ENCODE measurements at regions not wholly inside any gene's neighbourhood (a gene's known extent, or its start where the extent isn't known, plus 50 kb on each side); places are given as distances from the start of the nearest gene placed in this dataset.
A peak's percentile ranks its signal among the peaks of the same experiment; 100 is the strongest.

DNA sequence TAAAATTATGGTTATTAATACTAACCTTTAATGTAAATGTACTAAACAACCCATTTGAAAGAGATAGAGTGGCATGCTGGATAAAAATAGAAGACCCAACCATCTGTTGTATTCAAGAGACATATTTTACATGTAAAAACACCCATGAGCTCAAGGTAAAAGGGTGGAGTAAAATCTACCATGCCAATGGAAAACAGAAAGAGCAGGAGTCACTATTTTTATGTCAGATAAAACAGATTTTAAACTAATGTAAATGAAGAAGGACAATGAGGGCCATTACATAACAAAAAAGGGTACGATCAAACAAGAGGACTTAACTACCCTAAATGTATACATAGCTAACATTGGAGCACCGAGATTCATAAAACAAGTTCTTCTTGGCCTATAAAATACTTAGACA, 66.3 kb downstream of the ITM2A start:
- DNase-seq (ENCODE audit: low read depth in 2 of 2, low spot score in 1 of 2), result no peak

DNA sequence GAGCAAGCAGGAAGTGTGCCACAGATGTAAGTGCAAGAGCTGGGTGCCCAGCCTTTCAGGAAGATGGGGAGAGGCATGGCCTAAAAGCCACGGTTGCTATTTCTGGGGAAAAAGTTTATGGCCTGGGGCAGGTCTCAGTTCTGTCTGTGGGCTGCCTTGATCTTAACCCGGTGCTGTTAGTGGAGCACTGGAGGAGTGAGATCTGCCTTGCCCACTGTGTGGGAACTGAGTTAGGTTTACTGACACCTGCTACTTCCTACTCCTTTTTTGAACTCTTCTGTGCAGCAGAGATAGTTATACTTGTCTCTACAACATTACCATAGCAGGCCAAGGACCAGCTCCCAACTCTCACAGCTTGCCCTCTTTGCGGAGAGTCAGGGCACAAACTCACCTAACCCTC, 76.5 kb downstream of the ITM2A start:
- DNase-seq (ENCODE audit: low read depth in 2 of 2, low spot score in 1 of 2), result no peak

DNA sequence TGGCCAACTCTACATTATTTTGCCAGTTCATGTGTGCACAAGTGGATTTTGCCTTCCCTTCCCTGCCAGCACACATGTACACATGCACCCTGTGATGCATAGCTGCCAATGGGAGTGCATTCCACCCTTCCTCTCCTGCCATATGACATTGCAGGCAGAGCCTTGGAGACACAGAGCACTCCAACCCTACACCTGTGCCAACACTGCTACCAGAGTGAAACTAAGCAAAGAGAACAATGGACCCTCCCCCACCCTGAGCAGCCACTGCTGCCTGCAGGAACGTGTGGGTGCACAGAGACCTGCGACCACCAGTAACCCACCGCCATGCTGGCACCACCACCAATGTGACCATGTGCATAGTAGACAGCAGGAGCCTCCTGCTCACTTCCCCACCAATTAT, 78.4 kb downstream of the ITM2A start:
- DNase-seq (ENCODE audit: low read depth in 2 of 2, low spot score in 1 of 2), result no peak

DNA sequence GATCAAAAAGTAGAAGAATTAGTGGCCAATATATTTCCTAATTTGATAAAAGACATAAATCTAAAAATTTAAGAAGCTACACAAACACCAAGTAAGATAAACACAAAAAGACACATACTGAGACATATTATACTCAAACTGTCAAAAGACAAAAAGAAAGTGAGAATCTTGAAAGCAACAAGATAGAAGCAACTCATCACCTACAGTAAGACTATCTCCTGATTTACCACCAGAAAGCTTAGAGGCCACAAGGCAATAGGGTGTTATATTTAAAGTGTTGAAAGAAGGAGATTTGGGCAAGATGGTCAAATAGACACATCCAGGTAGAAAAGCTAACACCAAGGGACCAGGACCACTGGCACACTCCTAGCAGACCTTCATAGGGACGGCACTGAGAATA, 79.4 kb downstream of the ITM2A start:
- DNase-seq (ENCODE audit: low read depth in 2 of 2, low spot score in 1 of 2), result no peak

DNA sequence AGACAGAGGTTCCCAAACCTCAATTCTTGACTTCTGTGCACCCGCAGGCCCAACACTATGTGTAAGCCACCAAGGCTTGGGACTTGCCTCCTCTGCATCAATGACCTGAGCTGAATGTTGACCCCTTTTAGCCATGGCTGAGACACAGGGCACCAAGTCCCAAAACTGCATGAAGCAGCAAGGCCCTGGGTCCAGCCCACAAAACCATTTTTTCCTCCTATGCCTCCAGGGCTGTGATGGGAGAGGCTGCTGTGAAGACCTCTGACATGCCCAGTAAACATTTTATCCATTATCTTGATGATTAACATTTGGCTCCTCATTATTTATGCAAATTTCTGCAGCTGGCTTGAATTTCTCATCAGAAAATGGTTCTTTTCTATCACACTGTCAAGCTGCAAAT, 85.4 kb downstream of the ITM2A start:
- DNase-seq (ENCODE audit: low read depth in 2 of 2, low spot score in 1 of 2), result no peak

GRCh38 chrX:79270401-79270800, 96.7 kb downstream of the ITM2A start:
- DNase-seq (ENCODE audit: low read depth in 2 of 2, low spot score in 1 of 2), result peak; percentile 21 to 45

DNA sequence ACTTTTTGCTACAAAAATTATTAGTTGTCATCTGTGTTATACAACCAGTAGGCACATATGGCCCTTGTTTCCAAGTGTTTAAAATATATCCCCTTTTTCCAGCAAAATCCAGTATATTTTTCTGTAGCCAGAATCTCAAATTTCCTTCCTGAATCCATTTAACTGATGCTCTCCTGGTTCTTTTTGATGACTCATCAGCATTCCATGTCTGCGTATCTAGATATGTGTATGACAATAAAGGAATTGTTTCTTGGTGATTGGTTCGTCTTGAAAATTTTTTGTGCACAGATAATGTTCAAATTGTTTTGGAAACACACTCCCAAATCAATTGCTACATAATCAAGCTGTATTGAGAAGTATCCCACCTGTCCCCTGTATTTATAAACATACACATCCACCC, 98.3 kb downstream of the ITM2A start:
- no peak for DNase-seq (ENCODE audit: low read depth in 2 of 2, low spot score in 1 of 2)

DNA sequence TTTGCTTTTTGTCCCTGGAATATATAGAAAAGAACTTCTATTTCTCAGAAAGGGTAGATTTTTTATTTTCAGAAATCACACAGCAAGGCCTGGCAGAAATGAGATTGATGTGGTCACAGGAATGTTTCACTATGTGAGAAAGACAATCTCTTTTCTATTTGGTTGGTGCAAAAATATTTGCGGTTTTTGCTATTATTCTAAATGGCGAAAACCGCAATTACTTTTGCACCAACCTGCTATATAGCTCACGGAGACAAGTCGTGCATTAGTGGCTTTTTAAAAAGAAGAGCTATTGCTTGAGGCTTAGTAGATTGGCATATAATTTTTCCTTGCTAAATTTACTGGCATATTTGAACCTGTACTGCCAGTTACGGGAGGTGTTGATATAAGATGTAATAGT, 100.4 kb downstream of the ITM2A start:
- DNase-seq (ENCODE audit: low read depth in 2 of 2, low spot score in 1 of 2), result no peak

DNA sequence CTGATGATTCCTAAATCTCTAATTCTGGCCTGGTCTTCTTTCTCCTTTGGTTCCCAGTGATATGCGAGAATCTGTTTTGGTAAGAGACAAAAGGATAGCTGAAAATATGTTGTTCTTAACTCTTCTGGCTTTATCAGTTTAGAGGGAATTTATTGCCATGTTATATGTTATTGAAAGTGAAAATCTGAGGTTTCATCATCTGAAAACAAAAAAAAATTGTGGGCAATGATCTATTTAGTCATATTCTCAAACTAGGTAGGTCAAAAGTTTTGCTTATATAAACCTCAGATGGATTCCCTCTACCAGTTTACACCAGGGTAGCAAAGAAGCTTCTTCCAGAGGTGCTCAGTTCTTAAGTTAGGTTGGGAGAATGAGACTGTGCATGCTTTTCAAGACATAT, 103.6 kb downstream of the ITM2A start:
- no peak for DNase-seq (ENCODE audit: low read depth in 2 of 2, low spot score in 1 of 2)

GRCh38 chrX:79259073-79259689, 108.0 kb downstream of the ITM2A start:
- DNase-seq (ENCODE audit: low read depth in 2 of 2, low spot score in 1 of 2), result peak in 1 of 2 donors; percentile 5

DNA sequence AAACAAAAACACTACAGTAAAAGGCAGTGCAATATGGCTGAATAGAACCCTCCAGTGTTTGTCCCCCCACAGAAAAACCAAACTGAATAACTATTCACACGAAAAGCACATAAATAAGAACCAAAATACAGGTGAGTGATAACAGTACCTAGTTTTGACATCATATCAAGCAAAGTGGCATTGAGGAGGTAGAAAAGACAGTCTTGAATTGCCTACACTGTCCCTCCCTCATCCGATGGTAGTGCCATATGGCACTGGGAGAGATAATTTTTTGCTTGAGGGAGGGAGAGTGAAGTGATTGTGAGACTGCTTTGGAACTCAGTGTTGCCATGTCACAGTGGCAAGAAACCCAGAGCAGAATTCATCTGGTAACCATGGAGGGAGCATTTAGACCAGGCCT, 99.2 kb downstream of the GPR174 start:
- DNase-seq (ENCODE audit: low read depth in 2 of 2, low spot score in 1 of 2), result no peak

GRCh38 chrX:79235899-79236298, 91.4 kb downstream of the GPR174 start:
- no peak for DNase-seq (ENCODE audit: low read depth in 2 of 2, low spot score in 1 of 2)

DNA sequence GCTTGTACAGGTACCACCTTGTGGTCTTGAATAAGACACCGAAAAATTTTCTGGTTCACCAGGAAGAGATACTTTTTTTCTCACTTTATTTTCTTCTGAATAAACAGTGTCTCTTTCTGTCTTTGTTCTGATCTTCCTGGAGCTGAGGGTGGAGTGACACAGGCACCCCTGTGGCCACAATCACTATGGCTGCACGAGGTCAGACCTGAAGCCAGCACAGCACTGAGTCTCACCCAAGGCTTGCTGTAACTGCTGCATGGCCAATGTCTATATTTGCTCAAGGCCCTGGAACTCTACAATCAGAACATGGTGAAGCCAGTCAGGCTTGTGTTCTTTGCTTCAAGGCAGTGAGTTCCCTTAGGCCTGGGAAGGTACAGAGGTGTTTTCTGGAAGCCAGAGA, 87.2 kb downstream of the GPR174 start:
- DNase-seq (ENCODE audit: low read depth in 2 of 2, low spot score in 1 of 2), result no peak

Data from stimulated activated CD8-positive, alpha-beta memory T cell treated with anti-CD3 and anti-CD28 coated beads, Interleukin-4, amount 100 ng/mL, for 1 hour (primary cell).